RPMI8226 (cell line): ENCODE measurements at regions not wholly inside any gene's neighbourhood (a gene's known extent, or its start where the extent isn't known, plus 50 kb on each side); places are given as distances from the start of the nearest gene placed in this dataset.
A peak's percentile ranks its signal among the peaks of the same experiment; 100 is the strongest.
"Not testable (repeated sequence)": the region's sequence is repeated elsewhere in the genome, so short reads cannot be mapped to it uniquely, and the experiment has no call there.

ENCODE experiments used
- DNase-seq: peaks from one replicate; pipeline ENCODE4 v3.0.0-alpha.2; 2015

DNA sequence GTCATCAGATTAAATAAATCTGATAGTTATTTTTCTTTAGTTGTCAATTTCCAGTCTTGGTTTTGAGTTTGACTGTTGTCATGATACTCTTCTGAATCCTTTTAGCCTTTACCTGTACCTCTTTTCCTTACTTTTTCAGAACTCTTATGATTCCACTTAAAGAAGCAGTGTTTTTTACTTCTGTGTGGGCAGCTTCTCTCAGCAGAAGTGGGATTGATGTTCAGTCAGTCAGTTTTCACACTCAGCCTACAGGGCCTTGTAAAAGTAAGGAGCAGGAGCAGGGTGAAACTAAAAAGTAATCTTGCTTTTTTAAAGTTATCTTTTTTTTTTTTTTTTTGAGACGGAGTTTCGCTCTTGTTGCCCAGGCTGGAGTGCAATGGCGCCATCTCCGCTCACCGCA is 75.1 kb downstream of the HAUS1 start:
- DNase-seq = no peak

DNA sequence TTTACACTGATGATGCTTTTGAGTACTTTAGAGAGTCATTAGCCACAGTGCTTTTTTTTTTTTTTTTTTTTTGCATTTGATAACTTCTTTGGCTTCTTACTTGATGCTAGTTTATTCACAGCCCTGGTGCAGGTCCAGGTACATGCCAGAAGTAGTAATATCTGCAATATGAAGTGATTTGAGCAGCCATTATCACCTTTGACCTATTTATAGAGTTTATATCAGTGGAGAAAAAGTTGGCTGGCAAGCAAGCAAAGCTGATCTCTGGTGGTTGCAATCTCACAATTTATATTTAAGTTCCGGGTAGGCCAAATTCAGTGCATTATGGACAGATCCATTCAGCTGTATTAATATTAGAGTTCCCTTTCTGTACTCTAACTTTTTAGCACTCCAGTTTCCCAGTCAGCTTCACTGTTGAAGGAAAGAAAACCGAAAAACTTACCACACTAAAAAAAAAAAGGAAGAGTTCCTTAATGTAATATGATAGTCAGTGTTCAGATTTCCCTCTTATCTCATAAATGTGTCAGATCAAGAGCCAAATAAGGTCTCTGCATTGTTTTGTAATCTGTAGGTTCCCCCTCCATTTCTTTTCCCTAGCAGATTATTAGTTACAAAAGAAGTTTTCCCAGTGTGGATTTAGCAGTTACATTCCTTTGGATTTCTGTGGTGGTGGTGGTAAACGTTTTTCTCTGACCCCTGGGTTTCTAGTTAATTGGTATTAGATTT is 78.6 kb downstream of the HAUS1 start:
- DNase-seq = no peak

DNA sequence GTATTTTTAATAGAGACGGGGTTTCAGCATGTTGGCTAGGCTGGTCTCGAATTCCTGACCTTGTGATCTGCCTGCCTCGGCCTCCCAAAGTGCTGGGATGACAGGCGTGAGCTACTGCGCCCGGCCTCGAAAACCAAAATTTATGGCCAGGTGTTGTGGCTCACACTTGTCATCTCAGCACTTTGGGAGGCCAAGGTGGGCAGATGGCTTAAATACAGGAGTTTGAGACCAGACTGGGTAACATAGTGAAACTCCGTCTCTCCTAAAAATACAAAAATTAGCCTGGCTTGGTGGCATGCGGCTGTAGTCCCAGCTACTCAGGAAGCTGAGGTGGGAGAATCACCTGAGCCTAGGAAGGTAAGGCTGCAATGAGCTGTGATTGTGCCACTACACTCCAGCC is 80.1 kb downstream of the HAUS1 start:
- not testable (repeated sequence) for DNase-seq

DNA sequence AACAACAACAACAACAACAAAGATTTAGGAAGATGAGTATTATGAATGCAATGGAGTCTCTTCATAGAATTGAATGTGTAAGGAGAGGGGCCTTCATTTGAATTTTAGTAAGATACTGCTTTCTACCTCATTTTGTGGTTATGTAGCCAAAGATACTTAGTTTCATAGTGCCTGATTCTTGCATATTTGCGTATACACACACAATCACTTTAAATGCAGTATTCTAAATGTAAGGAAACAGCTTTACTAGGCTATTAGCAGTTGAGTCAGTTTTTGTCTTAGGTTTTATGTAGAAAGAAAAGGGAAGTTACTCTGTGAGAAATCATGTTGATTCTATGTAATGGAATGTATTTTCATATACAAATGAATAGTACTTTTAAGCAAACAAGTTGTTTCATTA is 80.5 kb downstream of the HAUS1 start:
- no peak for DNase-seq

DNA sequence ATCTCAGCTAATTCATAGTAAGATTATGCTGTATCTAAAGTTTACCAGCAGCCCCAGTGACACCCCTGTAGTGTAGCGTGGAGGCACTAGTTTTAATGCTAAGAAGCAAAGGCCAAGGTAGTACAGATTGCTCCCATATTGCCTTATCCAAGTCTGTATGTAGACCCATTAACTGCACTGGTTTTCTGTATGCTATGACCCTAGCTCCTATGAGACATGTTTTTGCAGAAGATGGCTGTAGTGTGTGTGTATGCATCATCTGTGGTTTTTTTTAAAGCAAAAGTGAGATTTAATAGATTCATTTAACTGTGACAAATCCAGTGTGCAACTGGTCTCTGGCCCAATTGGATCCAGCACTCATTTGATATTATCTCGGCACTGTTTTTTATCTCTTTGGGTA is 86.5 kb downstream of the HAUS1 start:
- DNase-seq = no peak

DNA sequence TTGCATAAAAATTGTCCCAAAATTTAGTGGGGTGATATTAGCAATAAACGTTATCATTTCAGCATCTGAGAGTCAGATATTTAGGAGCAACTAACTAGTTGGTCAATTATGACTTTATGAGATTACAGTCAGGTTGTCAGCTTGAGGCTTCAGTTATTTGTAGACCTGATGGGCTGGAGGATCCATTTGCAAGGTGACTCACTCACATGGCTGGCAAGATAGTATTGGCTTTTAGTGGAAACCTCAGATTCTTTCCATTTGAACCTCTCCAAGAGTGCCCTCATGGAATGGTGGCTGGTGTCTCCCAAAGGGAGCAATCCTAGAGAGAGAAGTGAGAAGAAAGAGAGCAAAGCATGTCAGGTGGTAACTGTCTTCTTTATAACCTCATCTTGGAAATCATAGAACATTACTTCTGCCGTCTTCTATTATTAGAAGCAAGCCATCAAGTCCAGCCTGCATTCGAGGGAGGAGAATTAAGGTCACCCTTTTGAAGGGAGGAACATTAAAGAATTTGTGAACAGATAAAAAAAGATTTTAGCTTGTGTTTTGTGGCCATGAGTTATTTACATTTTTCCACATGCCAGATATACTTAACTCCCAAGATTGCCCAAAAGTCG is 92.5 kb downstream of the HAUS1 start:
- no peak for DNase-seq

DNA sequence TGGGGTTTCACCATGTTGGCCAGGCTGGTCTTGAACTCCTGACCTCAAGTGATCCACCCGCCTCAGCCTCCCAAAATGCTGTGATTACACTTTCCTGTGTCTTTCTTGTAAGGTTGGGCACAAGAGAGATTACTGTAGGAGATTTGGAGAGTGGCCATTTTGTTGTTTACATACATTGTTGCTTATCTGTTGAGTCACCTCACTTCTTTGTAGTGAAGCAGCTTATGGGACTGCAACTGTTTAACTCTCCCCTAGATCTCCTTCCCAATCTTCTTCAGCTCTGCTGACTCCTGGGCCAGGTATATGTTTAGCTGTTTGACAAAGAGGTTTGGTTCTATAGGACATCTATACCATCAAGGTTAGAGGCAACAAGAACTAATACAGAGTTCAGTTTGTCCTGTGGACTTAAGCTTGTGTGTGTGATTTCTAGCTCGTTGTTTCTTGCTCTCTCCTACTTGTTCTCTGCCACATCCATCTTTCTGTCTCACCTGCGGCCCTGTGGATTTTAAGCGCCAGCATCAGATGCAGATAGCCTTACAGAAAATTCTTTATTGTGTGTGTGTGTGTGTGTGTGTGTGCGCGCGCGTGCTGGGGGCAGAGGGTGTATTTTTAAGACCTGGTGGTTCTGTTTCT is 95.4 kb downstream of the HAUS1 start:
- peak; percentile 48 for DNase-seq

DNA sequence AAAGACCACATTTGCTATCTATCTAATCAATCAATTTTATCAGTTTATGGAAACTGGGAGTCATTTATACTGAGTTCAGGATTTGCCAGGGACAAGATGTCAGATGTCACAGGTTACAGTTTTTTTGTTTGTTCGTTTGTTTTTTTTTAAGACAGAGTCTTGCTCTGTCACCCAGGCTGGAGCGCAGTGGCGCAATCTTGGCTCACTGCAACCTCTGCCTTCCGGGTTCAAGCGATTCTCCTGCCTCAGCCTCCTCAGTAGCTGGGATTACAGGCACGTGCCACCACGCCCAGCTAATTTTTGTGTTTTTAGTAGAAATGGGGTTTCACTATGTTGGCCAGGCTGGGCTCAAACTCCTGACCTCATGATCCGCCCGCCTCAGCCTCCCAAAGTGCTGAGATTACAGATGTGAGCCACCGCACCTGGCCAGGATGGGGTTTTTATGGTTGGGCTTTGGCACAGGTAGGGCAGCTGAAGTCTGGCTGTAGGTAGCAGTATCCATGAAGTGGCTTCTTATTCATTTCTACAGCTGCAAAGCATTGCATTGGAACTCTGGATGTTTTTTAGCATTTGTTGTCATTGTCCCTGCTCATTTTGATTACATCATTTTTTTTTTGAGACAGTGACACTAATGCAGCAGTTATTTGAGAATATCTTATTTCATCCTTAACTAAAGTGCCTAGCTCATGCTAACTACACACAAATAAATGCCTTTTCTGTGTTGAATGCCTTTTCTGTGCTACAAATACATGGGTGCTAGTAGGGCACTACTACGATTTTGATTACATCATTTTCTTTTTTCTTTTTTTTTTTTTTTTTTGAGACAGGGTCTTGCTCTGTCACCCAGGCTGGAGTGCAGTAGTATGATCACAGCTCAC is 96.2 kb downstream of the HAUS1 start:
- DNase-seq = peak; percentile 50

DNA sequence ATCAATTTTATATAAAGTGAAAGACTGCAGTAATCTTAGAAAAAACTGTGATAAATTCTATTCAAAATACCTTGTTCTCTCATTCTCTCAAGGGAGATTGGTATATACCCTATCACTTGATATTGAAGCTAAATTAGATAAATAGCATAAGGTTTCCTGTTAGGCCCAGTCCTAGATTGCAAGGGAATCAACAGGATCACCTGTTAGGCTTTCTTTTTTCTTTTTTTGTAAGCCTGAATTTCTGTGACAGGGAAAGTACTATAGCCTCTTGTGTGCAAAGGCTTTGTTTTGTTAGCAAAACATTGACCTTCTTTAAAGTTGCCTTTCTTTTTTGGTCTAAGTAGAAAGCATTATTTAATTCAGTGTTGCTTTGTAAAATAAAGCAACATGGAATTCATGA is 100.0 kb downstream of the HAUS1 start:
- DNase-seq = no peak

DNA sequence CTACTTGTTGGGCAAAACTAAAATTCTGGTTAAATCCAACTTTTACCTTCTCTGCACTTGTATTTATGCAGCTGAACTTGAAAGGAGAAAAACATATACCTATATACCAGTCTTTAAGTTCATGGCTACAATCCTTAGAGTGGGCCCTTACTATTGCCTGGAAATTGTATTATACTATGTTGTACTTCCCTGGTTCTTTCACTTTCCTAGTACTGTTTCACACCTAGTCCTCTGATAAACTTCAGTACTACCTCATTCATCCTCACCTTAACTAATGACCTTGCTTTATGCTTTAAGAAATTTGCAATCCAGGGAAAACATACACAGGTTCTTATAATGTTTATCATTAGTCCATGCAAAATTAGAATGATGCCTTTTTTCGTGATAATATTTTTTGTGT is 103.8 kb downstream of the HAUS1 start:
- DNase-seq = no peak

DNA sequence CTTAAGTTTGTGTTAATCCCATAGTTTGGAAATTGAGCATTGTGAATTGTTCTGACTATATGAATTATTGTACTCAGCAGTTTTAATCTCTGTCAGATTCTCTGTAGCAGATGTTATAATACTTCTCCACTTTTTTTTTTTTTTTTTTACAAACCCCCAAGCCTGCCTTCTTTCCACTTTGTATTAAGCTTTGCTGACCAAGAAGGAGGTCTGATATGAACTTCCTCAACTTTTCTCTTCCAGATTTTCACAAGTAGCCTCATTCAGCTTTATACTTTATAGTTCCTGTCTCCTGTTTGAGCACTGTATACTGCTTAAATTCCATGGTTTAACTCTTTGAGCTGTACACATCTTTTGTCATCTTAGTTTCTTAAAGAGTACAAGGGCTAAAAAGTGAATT is 105.0 kb downstream of the HAUS1 start:
- DNase-seq = no peak

DNA sequence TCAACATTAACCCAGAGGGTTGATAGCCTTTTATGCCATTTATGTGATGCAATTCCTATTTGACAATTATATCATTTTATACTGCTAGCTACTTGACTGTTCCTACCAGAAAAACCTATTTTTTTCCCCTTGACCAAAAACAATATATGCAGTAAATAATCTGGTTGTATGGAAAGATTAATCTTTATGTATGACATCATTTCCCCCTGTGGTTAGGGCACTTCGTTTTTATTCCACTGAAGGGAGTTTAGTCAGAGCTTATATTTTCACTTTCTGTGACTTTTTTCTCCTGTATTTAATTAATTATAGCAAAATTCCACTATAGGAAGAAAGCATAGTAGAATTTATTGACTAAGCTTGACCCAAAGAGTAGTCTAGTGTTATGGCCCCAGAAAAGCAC is 107.6 kb downstream of the HAUS1 start:
- DNase-seq = no peak

DNA sequence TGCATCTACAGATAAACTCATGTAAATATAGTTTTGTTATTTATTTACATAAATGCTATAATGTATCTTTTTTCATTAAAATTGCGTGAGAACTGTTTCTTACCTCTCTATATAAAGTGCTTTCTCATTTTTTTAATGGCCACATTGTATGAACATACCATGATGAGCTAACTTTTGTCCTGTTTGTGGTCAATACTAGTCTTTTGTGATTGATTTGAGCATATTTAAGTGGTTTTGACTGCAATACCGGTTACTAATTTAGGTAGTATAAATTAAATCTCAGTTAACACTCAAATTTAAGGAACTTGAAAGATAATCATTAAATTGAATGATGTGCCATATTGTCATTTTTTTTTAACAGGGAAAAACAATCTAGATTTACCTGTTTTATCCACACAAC is 108.2 kb downstream of the HAUS1 start:
- no peak for DNase-seq

DNA sequence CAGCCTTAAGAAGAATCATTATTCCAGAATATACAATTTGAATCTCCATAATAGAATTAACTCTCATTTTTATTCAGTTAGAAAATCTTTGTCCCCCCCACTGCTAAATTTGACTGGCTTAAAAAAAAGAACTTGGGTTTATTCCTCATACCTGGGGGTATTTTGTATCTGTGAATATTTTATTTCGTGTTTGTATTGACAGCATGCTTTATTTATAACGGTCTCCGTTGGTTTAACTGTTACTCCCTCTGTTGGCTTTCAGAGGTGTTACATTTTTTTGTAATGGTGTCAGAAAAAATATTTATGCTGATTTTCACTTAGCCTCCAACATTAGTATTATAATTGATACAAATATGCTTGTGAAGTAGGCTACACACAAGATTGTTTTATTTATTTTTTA is 109.1 kb downstream of the HAUS1 start:
- no peak for DNase-seq

DNA sequence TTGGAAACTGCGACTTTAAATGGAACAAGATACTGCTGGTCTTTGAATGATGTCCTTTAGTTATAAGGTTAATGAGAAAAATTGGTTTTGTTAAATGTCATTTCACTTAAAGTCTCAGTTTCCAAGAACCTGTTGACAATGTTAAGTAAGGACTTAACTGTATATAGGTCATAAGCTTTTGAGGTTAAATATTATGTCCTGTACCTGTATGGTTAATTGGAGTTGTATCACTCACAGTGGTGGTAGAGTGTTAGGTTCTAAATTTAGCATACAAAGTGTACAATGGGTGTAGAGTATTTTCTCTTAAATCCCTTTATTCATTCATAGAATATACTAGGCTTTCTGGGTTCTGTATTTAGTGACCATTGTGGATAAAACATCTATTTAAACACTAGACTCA is 110.2 kb downstream of the HAUS1 start:
- no peak for DNase-seq

DNA sequence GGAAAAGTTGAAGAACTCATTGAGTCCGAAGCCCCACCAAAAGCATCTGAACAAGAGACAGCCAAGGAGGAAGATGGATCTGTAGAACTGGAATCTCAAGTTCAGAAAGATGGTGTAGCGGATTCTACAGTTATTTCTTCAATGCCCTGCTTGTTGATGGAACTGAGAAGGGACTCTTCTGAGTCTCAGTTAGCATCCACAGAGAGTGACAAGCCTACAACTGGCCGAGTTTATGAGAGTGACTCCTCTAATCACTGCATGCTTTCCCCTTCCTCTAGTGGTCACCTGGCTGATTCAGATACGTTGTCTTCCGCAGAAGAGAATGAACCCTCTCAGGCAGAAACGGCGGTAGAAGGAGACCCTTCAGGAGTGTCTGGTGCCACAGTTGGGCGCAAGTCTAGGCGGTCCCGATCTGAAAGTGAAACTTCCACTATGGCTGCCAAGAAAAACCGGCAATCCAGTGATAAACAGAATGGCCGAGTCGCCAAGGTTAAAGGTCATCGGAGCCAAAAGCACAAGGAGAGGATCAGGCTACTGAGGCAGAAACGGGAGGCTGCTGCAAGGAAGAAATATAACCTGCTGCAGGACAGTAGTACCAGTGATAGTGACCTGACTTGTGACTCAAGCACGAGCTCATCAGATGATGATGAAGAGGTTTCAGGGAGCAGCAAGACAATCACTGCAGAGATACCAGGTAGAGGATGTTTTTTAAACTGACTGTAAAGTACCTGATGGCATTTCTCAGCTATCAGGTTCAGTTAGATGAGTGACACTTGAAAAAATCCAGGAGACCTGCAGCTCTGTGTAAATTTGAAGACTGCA is 111.9 kb downstream of the HAUS1 start:
- no peak for DNase-seq

DNA sequence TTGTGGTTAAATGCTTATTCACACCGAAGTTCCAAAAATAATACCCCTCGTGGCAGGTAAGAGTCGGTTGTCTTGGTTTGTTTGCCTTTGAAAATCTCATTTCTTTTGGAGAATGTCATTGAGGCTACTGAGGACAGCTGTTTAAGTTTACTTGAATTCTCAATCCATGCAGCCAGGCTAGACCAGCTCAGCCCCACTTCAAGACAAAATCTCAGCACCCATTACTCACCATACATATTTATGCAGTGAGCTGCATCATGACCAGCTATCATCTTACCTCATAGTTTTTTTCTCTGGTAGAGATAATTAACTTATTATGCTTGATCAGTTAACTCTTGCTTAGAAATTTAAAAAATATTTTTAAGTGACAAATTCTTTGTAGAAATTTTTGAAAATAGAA is 115.9 kb downstream of the HAUS1 start:
- no peak for DNase-seq

DNA sequence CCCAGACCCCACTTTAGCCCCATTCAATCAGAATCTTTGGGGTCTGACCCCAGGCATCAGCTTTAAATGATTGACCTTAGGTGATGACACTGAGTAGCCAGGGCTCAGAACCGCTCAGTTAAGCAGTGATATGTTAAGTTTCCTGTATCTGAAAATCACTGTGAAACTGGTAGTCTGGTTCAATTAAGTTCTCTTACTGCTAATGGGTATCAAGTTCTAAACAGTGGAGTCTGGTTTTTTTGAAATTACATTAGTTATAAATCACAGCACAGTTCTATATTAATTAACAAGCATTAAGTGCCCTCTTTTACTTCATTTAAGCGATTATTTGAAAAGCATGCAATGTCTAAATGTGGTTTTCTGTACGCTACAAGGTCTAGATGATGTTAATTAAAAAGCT is 117.9 kb downstream of the HAUS1 start:
- DNase-seq = no peak

DNA sequence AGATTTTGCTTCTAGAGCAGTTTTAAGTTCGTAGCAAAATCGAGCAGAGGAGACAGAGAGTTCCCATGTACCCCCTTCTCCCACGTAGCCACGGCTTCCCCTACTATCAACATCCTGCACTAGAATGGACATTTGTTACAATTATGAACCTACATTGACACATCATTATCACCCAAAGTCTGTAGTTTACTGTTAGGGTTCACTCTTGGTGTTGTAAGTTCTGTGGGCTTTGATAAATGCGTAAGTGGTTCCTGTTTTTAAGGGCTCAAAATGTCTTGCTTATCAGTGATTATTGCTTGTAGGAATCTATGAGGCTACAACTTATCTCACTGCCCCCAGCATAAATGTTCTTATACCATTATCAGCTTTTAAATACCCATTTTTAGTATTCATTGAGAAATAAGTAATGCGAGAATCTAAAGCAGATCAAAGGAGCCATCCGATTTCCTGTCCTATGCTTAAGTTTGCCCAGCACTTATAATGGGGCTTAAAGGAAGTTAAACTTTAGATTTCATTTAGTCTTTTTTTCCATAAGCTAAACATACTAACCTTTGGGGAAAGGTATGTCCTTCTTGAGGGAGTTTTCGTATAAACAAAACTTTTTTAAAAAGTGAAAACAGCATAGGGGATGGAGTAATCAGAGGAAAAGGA is 118.7 kb downstream of the HAUS1 start:
- DNase-seq = no peak

DNA sequence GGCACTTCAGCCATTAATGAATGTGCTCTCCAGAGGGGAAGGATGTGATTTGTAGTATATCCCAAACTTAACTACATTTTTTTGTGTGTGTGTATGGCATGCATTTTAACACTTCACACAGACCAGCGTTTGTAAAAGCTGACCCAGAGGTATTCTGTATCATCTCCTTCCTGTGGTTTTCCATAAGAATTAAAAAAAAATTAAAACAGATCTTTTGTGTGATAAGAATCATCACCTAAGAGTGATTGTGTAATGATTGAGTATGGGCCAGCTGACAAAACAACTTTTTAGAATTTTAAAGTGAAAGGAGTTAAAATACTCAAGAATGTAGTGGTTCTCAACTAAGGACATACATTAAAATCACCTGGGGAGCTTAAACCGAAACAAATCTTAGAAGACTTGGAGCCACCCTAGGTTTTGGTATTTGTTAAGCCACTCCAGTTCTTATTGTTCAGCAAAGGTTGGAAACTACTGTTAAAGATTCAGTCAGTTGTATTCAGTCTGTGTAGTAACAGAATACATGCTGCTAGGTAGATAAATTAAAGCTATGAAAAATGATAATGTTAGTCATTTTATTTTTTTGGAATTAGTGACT is 120.1 kb downstream of the HAUS1 start:
- DNase-seq = no peak

DNA sequence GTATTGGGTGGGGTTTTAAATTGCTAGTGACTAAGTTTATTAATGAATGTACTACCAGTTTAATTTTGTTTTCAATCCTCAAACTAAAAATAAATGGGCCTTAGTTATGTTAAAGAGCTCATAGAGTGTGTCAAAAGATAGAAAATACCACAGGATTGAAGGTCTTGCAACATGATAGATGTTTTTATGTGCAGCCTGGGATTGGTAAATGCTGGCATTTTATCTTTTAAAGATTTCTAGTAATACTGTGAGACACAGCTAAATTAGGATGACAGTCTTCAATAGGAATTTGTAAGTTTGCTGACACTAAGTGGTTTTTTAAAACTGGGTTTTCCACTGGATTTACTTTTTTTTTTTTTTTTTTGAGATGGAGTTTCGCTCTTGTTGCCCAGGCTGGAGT is 122.3 kb downstream of the HAUS1 start:
- DNase-seq = no peak

DNA sequence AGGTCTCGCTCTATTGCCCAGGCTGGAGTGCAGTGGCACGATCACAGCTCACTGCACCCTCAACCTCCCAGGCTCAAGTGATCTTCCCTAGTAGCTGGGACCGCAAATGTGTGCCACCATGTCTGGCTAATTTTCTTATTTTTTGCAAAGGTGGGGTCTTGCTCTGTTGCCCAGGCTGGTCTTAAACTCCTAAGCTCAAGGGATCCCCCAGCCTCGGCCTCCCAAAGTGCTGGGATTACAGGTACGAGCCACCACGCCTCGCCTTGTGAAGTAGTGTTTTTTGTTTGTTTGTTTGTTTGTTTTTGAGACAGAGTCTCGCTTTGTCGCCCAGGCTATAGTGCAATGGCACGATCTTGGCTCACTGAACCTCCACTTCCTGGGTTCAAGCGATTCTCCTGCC is 125.5 kb downstream of the HAUS1 start:
- DNase-seq = not testable (repeated sequence)
